ENCODE measurements at regions not wholly inside any gene's neighbourhood (a gene's known extent, or its start where the extent isn't known, plus 50 kb on each side); places are given as distances from the start of the nearest gene placed in this dataset.

DNA sequence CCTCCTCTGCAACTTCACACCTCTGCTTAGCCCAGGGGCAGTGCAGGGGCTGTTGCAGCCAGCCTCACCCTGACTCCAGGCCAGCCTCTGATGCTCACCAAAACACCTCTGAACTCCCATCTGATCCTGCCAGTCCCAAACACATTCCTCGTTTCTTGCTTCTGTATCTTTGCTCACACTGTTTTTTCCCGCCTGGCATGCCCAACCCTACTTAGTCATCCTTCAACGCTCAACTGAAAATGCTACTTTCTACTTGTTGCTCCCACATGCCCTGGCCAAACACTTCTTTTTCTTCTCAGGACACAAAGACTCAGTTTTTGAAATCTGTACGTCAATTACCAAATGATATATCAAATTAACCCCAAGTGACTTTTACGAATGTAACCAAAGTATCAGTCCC lies 140.8 kb upstream of the ZBED5 start:
- TF ChIP-seq, protein P1, sequence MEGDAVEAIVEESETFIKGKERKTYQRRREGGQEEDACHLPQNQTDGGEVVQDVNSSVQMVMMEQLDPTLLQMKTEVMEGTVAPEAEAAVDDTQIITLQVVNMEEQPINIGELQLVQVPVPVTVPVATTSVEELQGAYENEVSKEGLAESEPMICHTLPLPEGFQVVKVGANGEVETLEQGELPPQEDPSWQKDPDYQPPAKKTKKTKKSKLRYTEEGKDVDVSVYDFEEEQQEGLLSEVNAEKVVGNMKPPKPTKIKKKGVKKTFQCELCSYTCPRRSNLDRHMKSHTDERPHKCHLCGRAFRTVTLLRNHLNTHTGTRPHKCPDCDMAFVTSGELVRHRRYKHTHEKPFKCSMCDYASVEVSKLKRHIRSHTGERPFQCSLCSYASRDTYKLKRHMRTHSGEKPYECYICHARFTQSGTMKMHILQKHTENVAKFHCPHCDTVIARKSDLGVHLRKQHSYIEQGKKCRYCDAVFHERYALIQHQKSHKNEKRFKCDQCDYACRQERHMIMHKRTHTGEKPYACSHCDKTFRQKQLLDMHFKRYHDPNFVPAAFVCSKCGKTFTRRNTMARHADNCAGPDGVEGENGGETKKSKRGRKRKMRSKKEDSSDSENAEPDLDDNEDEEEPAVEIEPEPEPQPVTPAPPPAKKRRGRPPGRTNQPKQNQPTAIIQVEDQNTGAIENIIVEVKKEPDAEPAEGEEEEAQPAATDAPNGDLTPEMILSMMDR (conservative IDR thresholded peaks at IDR 0.05; ENCODE audit: low read length): no peak
- no peak for TF ChIP-seq EZH2phosphoT487 (IDR thresholded peaks at IDR 0.05; ENCODE audit: borderline replicate concordance, low read depth, low read length)
- H3K4me3 ChIP-seq (ENCODE audit: low read depth, low read length, poor library complexity, severe bottlenecking): no peak overlapping the region
- no peak for DNase-seq (ENCODE audit: low spot score)
- ChIA-PET CTCF (ENCODE audit: unreplicated experiment) (no interaction called here), POLR2A (no interaction called here)
- H3K79me2 ChIP-seq (ENCODE audit: insufficient read depth, low read depth, low read length): no peaks in the 10 kb centered on the region
- no peaks in the 10 kb centered on the region for H4K20me1 ChIP-seq (ENCODE audit: insufficient read depth, low read length)
- intact Hi-C loops (cut with micrococcal nuclease; ENCODE audit: unreplicated experiment): no loop called here
- no peak overlapping the region for H3K4me2 ChIP-seq (ENCODE audit: low read length)
- no peak overlapping the region for H2AFZ ChIP-seq (ENCODE audit: low read length)
- no peaks in the 10 kb centered on the region for H3K36me3 ChIP-seq (ENCODE audit: insufficient read depth, low read length)
- H3K4me1 ChIP-seq (ENCODE audit: insufficient read depth, low read length, poor library complexity, severe bottlenecking): no peaks in the 10 kb centered on the region
- H3K27ac ChIP-seq (ENCODE audit: low read depth, low read length, poor library complexity, severe bottlenecking): no peak overlapping the region
- H3K9me3 ChIP-seq (ENCODE audit: low read length): no peaks in the 10 kb centered on the region
- no TSS peak for BruUV-seq (replicated peaks)
- H3K9me2 ChIP-seq (ENCODE audit: insufficient read depth, low read length): no peaks in the 10 kb centered on the region

DNA sequence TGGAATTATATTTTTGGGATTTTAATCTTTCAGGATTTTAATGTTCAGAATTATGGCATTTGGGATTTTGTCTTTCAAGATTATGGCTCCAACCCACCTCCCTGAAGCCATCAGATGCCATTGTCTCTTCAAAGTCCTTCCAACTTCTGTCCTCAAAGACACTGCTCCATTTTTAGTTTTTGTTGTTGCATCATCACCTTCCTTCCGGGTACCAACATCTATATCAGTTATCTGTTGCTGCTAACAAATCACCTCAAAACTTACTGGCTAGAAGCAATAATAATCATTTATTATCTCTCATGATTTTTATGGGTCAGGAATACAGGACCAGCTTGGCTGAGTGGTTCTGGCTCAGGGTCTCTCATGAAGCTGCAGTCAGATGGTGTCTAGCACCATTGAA lies 138.8 kb upstream of the ZBED5 start:
- Histone ChIP-seq H2AFZ (ENCODE audit: low read length) (no peak overlapping the region), H3K9me3 (ENCODE audit: low read length) (no peaks in the 10 kb centered on the region), H3K4me1 (ENCODE audit: insufficient read depth, low read length, poor library complexity, severe bottlenecking) (no peaks in the 10 kb centered on the region), H3K9me2 (ENCODE audit: insufficient read depth, low read length) (no peaks in the 10 kb centered on the region), H3K36me3 (ENCODE audit: insufficient read depth, low read length) (no peaks in the 10 kb centered on the region), H4K20me1 (ENCODE audit: insufficient read depth, low read length) (no peaks in the 10 kb centered on the region), H3K4me3 (ENCODE audit: low read depth, low read length, poor library complexity, severe bottlenecking) (no peak overlapping the region), H3K79me2 (ENCODE audit: insufficient read depth, low read depth, low read length) (no peaks in the 10 kb centered on the region), H3K27ac (ENCODE audit: low read depth, low read length, poor library complexity, severe bottlenecking) (no peak overlapping the region), H3K4me2 (ENCODE audit: low read length) (no peak overlapping the region)
- POLR2A ChIA-PET: no interaction called here
- no TSS peak for BruUV-seq (replicated peaks)
- intact Hi-C loops (cut with micrococcal nuclease; ENCODE audit: unreplicated experiment): no loop called here
- DNase-seq (ENCODE audit: low spot score): no peak
- CTCF ChIA-PET (ENCODE audit: unreplicated experiment): no interaction called here
- TF ChIP-seq, protein P1 (conservative IDR thresholded peaks at IDR 0.05; ENCODE audit: low read length): no peak
- TF ChIP-seq EZH2phosphoT487 (IDR thresholded peaks at IDR 0.05; ENCODE audit: borderline replicate concordance, low read depth, low read length): no peak

DNA sequence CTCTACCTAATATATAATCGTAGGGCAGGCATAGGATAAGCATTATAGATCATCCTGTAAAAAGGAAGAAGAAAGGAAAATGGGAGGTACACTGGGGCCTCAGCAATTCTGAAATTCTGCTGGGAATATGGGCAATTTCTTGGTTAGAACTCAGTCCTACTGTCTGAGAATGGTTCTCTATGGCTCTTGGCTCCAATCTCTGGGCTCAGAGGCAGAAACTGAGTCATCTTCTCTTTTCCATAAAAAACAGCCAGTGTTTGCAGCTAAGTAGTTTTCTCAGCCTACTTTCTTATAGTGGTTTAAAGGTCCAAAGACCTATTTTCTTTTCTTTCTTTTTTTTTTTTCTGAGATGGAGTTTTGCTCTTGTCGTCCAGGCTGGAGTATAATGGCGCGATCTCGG lies 135.8 kb upstream of the ZBED5 start:
- intact Hi-C loops (cut with micrococcal nuclease; ENCODE audit: unreplicated experiment): no loop called here
- ChIA-PET CTCF (ENCODE audit: unreplicated experiment) (no interaction called here), POLR2A (no interaction called here)
- Histone ChIP-seq H3K4me3 (ENCODE audit: low read depth, low read length, poor library complexity, severe bottlenecking) (no peak overlapping the region), H4K20me1 (ENCODE audit: insufficient read depth, low read length) (no peaks in the 10 kb centered on the region), H3K9me2 (ENCODE audit: insufficient read depth, low read length) (no peaks in the 10 kb centered on the region), H3K4me2 (ENCODE audit: low read length) (no peak overlapping the region), H3K79me2 (ENCODE audit: insufficient read depth, low read depth, low read length) (no peaks in the 10 kb centered on the region), H3K36me3 (ENCODE audit: insufficient read depth, low read length) (no peaks in the 10 kb centered on the region), H3K9me3 (ENCODE audit: low read length) (no peaks in the 10 kb centered on the region), H2AFZ (ENCODE audit: low read length) (no peak overlapping the region), H3K4me1 (ENCODE audit: insufficient read depth, low read length, poor library complexity, severe bottlenecking) (no peaks in the 10 kb centered on the region), H3K27ac (ENCODE audit: low read depth, low read length, poor library complexity, severe bottlenecking) (no peak overlapping the region)
- BruUV-seq (replicated peaks): no TSS peak
- no peak for TF ChIP-seq EZH2phosphoT487 (IDR thresholded peaks at IDR 0.05; ENCODE audit: borderline replicate concordance, low read depth, low read length)
- TF ChIP-seq, protein P1 (conservative IDR thresholded peaks at IDR 0.05; ENCODE audit: low read length): no peak
- DNase-seq (ENCODE audit: low spot score): no peak

All from OCI-LY7 (cell line).